GM19099 (cell line): ENCODE measurements at regions not wholly inside any gene's neighbourhood (a gene's known extent, or its start where the extent isn't known, plus 50 kb on each side); places are given as distances from the start of the nearest gene placed in this dataset.

ENCODE experiments used
- POLR2A ChIP-seq: IDR thresholded peaks from 3 replicates; pipeline ENCODE4 v1.6.1; 2011; ENCODE audit warnings: low read depth; ENCODE audit not compliant: insufficient read length; ENCODE audit errors: extremely low read depth

GRCh38 chr1:199448646-199449045 lies 578.9 kb upstream of the NR5A2 start:
- no peak for TF ChIP-seq POLR2A

- TF ChIP-seq POLR2A = no peak
Measured at GRCh38 chr1:199449221-199449620, 578.3 kb upstream of the NR5A2 start.

- no peak for TF ChIP-seq POLR2A
Measured at GRCh38 chr1:199449681-199450080, 577.8 kb upstream of the NR5A2 start.

- no peak for TF ChIP-seq POLR2A
Measured at GRCh38 chr1:199452627-199453026, 574.9 kb upstream of the NR5A2 start.

GRCh38 chr1:199453723-199454122 lies 573.8 kb upstream of the NR5A2 start:
- TF ChIP-seq POLR2A = no peak

- no peak for TF ChIP-seq POLR2A
Measured at GRCh38 chr1:199460933-199461332, 566.6 kb upstream of the NR5A2 start.

GRCh38 chr1:199463521-199464127 lies 563.9 kb upstream of the NR5A2 start:
- TF ChIP-seq POLR2A = no peak

GRCh38 chr1:199466961-199467360 lies 560.5 kb upstream of the NR5A2 start:
- TF ChIP-seq POLR2A = no peak

- TF ChIP-seq POLR2A = no peak
Measured at GRCh38 chr1:199472018-199472417, 555.5 kb upstream of the NR5A2 start.

GRCh38 chr1:199472978-199473377 lies 554.5 kb upstream of the NR5A2 start:
- TF ChIP-seq POLR2A = no peak

- TF ChIP-seq POLR2A = no peak
Measured at GRCh38 chr1:199474738-199475137, 552.8 kb upstream of the NR5A2 start.

- no peak for TF ChIP-seq POLR2A
Measured at GRCh38 chr1:199482426-199482825, 545.1 kb upstream of the NR5A2 start.

- TF ChIP-seq POLR2A = no peak
Measured at GRCh38 chr1:199489594-199489993, 537.9 kb upstream of the NR5A2 start.

- TF ChIP-seq POLR2A = no peak
Measured at GRCh38 chr1:199490769-199491527, 536.6 kb upstream of the NR5A2 start.

- no peak for TF ChIP-seq POLR2A
Measured at GRCh38 chr1:199495432-199495831, 532.1 kb upstream of the NR5A2 start.

GRCh38 chr1:199508072-199508471 lies 519.4 kb upstream of the NR5A2 start:
- TF ChIP-seq POLR2A = no peak
